K562 (cell line): ENCODE measurements at regions not wholly inside any gene's neighbourhood (a gene's known extent, or its start where the extent isn't known, plus 50 kb on each side); places are given as distances from the start of the nearest gene placed in this dataset.

Experiments
- ASH1L ChIP-seq: fragments of 450-650 bp; IDR thresholded peaks from 2 replicates; pipeline ENCODE4 v1.6.1; 2018; ENCODE audit warnings: borderline replicate concordance, mild to moderate bottlenecking, low read depth; ENCODE audit not compliant: partially characterized antibody
- GTF2E2 ChIP-seq: fragments of 200-800 bp; sonication (Bioruptor generic); IDR thresholded peaks from 2 replicates; pipeline ENCODE4 v1.6.1; 2016; ENCODE audit warnings: missing genetic modification characterization, missing compliant biosample characterization
- HLTF ChIP-seq: fragments of 450-650 bp; IDR thresholded peaks from 2 replicates; pipeline ENCODE4 v1.6.1; 2016
- HNRNPK ChIP-seq: fragments of 200-400 bp; formaldehyde crosslinking; IDR thresholded peaks from one replicate; pipeline ENCODE4 v1.6.1; 2018; ENCODE audit warnings: mild to moderate bottlenecking, low read depth, low read length; ENCODE audit not compliant: poor library complexity, severe bottlenecking
- PRMT5 ChIP-seq: sonication (generic); formaldehyde crosslinking; IDR thresholded peaks from 2 replicates; pipeline ENCODE4 v1.5.0; 2020; ENCODE audit warnings: missing genetic modification reagents
- RBM34 ChIP-seq: fragments of 200-400 bp; formaldehyde crosslinking; IDR thresholded peaks from 2 replicates; pipeline ENCODE4 v1.6.1; 2018; ENCODE audit warnings: low read length, borderline replicate concordance; ENCODE audit not compliant: insufficient read depth
- SRSF9 ChIP-seq: fragments of 200-400 bp; formaldehyde crosslinking; IDR thresholded peaks from 2 replicates; pipeline ENCODE4 v1.6.1; 2017; ENCODE audit warnings: low read depth, low read length, borderline replicate concordance
- XRCC5 ChIP-seq: fragments of 200-400 bp; formaldehyde crosslinking; IDR thresholded peaks from 2 replicates; pipeline ENCODE4 v1.6.1; 2017; ENCODE audit warnings: low read depth, mild to moderate bottlenecking, low read length
- TF ChIP-seq, protein P1 (sequence below): sonication (generic); formaldehyde crosslinking; IDR thresholded peaks from 2 replicates; pipeline ENCODE4 v1.8.1; 2023; ENCODE audit warnings: mild to moderate bottlenecking, missing genetic modification reagents
- TF ChIP-seq, protein P2 (sequence below): sonication (generic); formaldehyde crosslinking; IDR thresholded peaks from 2 replicates; pipeline ENCODE4 v1.8.0; 2022; ENCODE audit warnings: mild to moderate bottlenecking, missing genetic modification reagents
- TF ChIP-seq, protein P3 (sequence below): fragments of 450-650 bp; formaldehyde crosslinking; IDR thresholded peaks from 2 replicates; pipeline ENCODE4 v1.4.0; 2020; ENCODE audit warnings: mild to moderate bottlenecking, moderate library complexity
- TF ChIP-seq, protein P4 (sequence below): fragments of 250-450 bp; sonication (Bioruptor Pico); IDR thresholded peaks from 2 replicates; pipeline ENCODE4 v1.5.0; 2022; ENCODE audit warnings: mild to moderate bottlenecking

DNA sequence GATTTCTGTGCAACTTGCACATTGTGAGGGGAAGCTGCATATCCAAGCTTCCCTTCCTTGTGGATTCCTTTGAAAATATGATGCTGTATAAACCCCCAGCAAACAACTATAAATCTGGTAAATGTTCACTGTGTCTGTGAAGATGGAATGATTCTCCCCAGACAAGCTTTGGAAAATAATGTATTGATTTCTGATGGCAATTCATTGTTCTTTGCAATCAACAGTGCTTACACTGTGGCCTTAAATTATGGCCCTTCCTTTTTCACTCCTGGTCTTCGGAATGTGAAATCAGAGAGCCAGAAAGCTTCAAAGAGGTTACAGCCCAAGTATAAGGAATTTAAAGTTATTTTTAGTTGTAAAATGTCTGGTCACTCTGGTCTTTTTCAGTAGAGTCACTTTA, 308.8 kb downstream of the CBLN4 start (continued):
- TF ChIP-seq, protein P1, sequence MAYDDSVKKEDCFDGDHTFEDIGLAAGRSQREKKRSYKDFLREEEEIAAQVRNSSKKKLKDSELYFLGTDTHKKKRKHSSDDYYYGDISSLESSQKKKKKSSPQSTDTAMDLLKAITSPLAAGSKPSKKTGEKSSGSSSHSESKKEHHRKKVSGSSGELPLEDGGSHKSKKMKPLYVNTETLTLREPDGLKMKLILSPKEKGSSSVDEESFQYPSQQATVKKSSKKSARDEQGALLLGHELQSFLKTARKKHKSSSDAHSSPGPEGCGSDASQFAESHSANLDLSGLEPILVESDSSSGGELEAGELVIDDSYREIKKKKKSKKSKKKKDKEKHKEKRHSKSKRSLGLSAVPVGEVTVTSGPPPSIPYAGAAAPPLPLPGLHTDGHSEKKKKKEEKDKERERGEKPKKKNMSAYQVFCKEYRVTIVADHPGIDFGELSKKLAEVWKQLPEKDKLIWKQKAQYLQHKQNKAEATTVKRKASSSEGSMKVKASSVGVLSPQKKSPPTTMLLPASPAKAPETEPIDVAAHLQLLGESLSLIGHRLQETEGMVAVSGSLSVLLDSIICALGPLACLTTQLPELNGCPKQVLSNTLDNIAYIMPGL (CRISPR knock-in tag) = no peak
- TF ChIP-seq PRMT5 = no peak
- no peak for TF ChIP-seq ASH1L
- no peak for TF ChIP-seq RBM34
- no peak for TF ChIP-seq HLTF
- TF ChIP-seq XRCC5 = no peak
- TF ChIP-seq, protein P2, sequence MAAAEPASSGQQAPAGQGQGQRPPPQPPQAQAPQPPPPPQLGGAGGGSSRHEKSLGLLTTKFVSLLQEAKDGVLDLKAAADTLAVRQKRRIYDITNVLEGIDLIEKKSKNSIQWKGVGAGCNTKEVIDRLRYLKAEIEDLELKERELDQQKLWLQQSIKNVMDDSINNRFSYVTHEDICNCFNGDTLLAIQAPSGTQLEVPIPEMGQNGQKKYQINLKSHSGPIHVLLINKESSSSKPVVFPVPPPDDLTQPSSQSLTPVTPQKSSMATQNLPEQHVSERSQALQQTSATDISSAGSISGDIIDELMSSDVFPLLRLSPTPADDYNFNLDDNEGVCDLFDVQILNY = no peak
- TF ChIP-seq GTF2E2 = no peak
- TF ChIP-seq, protein P3, sequence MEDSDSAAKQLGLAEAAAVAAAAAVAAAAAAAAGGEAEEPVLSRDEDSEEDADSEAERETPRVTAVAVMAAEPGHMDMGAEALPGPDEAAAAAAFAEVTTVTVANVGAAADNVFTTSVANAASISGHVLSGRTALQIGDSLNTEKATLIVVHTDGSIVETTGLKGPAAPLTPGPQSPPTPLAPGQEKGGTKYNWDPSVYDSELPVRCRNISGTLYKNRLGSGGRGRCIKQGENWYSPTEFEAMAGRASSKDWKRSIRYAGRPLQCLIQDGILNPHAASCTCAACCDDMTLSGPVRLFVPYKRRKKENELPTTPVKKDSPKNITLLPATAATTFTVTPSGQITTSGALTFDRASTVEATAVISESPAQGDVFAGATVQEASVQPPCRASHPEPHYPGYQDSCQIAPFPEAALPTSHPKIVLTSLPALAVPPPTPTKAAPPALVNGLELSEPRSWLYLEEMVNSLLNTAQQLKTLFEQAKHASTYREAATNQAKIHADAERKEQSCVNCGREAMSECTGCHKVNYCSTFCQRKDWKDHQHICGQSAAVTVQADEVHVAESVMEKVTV (CRISPR knock-in tag) = no peak
- TF ChIP-seq, protein P4, sequence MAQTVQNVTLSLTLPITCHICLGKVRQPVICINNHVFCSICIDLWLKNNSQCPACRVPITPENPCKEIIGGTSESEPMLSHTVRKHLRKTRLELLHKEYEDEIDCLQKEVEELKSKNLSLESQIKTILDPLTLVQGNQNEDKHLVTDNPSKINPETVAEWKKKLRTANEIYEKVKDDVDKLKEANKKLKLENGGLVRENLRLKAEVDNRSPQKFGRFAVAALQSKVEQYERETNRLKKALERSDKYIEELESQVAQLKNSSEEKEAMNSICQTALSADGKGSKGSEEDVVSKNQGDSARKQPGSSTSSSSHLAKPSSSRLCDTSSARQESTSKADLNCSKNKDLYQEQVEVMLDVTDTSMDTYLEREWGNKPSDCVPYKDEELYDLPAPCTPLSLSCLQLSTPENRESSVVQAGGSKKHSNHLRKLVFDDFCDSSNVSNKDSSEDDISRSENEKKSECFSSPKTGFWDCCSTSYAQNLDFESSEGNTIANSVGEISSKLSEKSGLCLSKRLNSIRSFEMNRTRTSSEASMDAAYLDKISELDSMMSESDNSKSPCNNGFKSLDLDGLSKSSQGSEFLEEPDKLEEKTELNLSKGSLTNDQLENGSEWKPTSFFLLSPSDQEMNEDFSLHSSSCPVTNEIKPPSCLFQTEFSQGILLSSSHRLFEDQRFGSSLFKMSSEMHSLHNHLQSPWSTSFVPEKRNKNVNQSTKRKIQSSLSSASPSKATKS = no peak
- no peak for TF ChIP-seq SRSF9
- no peak for TF ChIP-seq HNRNPK
- TF ChIP-seq, all 486 proteins: peak for 0
